ENCODE measurements at regions not wholly inside any gene's neighbourhood (a gene's known extent, or its start where the extent isn't known, plus 50 kb on each side); places are given as distances from the start of the nearest gene placed in this dataset.

GRCh38 chr2:120809609-120810440 lies 74.2 kb downstream of the GLI2 start:
- no peak for DNase-seq

- DNase-seq: no peak
Measured at GRCh38 chr2:120810639-120811038, 75.0 kb downstream of the GLI2 start.

DNA sequence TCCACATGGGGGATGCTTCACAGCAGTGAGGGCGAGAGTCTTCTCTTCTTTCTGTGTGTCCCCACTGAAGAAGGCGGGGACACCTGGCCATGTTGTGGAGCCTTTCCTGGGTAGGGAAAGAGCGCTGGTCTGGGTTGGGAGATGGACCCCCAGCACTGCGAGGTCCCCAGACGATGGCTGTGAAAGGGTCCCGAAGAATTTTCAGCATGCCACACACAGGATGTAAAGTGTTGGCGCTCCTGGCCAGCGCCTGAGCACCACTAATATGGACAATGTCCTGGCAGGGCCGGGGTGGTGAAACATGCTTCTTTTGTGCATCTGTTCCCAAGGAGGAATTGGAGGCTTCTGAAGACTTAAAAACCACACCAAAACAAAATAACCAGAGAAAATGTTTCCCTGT lies 77.2 kb downstream of the GLI2 start:
- no peak for DNase-seq

- DNase-seq: no peak
Measured at GRCh38 chr2:120814352-120814751, 78.7 kb downstream of the GLI2 start.

DNA sequence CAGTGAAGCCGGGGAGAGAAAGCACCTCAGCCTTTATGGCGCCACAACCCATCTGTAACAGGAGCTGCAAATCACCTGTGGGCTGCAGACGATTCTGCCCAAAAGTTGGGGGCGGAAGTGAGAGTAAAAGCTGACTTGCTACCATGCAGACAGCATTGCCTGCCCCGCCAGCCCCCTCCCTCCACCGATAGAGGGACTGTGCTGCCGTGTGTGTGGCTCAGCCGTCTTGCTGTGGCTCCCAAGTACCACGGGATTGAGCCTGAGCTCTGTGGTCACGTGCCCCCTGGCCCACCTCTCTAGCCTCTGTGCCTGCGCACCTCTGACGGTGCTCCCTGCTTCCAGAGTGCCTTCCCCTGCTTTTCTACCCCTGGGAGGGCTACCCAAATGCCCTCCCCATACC lies 79.6 kb downstream of the GLI2 start:
- no peak for DNase-seq

DNA sequence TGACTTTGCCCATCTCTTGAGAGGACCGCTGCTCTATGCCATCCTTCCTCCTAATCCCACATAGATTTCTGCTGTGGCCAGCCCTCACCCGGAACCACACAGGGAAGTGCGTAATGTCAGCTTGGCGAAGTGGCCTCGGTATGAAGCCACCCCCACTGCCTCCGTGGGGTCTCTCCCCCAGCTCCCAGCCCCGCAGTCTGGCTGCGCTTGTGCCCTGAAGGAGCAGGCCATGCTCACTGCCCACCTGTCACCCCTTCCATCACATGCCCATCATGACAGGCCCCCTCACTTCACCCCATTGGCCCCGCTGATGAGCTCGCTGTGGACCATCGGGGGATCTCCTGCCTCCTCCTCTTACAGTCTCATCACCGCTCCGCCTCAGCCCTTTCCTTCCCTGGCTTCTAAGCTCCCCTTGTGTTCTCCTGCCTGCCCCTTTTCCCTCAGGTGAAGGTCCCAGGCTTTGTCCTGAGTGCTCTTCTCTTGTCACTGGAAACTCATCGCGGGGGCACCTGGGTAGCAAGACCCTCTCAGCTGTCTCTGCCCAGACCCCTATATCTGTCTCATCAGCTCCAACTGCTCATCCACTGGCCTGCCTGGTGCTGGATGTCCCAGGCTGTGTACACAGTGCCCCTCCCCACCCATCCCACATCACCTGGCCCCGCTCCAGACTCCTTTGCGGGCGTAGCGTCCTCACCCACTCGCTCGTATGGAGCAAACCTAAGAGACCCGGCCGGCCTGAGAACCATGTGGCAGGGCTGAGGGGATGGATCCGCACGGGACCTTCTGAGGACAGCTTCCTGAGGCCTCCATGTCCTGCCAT lies 81.7 kb downstream of the GLI2 start:
- DNase-seq: no peak

- no peak for DNase-seq
Measured at GRCh38 chr2:120817956-120818325, 82.3 kb downstream of the GLI2 start.

GRCh38 chr2:120818441-120818920 lies 82.8 kb downstream of the GLI2 start:
- no peak for DNase-seq

DNA sequence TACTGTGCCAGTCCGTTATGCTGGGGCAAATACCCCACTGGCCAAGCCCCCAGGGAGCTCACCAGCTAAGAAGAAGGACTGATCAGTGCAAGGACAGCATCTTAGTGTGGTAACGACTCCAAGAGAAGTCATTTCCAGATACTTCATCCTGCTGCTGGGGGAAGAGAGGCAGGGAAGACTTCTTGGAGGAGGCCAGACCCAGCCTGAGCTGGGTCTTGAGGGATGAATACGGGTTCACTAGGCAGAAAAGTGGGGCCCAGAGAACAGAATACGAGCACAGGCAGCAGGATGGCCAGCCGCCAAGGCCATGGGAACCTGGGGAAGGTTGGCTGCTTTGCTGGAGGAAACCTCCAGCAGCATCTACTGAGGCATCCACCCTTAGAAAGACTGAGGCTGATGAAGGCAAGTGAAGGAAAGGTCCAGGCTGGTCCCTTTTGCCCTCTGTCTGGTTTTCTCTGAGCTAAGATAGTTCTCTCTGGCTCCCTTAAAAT lies 84.1 kb downstream of the GLI2 start:
- no peak for DNase-seq

- no peak for DNase-seq
Measured at GRCh38 chr2:120820263-120820952, 84.7 kb downstream of the GLI2 start.

GRCh38 chr2:120820953-120821279 lies 85.2 kb downstream of the GLI2 start:
- no peak for DNase-seq

- DNase-seq: no peak
Measured at GRCh38 chr2:120821446-120822160, 85.9 kb downstream of the GLI2 start.

- no peak for DNase-seq
Measured at GRCh38 chr2:120822933-120823332, 87.3 kb downstream of the GLI2 start.

DNA sequence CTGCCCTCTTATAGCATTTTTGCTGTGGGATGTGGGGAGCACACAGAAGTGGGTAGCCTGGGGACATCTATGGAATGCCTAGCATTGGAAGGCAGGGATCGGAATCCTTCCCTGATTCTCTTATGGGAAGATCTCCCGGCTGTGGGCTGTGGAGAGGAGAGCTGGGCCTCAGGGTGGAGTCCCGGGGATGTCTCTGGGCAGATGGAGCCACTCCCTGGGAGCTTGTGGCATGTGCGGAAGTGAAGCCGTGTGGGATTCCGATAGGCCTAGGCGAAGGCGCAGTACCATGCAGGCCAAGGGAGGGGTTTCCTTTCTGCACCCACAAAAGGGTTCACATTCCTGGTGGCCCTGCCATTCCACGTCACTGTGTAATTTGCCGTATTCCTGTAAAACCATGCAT lies 87.9 kb downstream of the GLI2 start:
- no peak for DNase-seq

DNA sequence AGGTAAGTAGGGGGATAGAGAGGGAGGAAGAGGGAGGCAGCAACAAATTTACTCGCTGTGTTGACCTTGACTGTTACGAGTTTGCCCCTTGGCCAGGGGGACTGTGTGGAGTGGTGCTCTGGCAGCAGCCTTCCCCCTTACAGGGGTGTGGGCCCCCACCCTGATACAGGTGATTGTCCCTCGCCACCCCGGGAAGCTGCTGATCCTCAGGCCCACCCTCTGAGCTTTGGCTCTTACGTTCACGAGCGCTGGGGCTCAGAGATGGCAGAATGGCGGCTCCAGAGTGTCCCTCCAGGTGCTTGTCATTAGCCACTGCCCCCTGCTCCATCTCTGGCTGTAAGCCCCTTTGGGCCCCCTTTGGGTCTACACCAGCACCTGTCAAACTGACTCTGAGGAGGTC lies 88.6 kb downstream of the GLI2 start:
- DNase-seq: no peak

- no peak for DNase-seq
Measured at GRCh38 chr2:120825370-120826259, 89.9 kb downstream of the GLI2 start.

DNA sequence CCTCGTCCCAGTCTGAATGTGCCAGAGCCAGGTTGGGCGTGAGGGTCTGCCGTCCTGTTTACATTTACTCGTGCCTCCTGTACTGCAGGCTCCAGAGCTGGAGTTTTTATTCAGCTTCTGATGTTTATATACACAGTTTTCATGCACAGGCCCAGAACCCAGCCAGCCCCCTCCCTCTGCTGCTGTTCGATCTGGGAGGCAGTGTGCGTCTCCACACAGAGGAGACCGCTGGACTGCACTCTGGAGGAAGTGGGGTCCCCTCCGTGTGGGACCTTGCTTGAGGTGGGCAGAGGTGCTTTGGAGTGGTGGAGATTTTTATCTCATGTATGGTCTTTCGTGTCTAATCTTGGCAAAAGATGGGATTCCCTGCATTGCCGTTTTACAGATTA lies 90.6 kb downstream of the GLI2 start:
- no peak for DNase-seq

- no peak for DNase-seq
Measured at GRCh38 chr2:120826716-120827410, 91.2 kb downstream of the GLI2 start.

DNA sequence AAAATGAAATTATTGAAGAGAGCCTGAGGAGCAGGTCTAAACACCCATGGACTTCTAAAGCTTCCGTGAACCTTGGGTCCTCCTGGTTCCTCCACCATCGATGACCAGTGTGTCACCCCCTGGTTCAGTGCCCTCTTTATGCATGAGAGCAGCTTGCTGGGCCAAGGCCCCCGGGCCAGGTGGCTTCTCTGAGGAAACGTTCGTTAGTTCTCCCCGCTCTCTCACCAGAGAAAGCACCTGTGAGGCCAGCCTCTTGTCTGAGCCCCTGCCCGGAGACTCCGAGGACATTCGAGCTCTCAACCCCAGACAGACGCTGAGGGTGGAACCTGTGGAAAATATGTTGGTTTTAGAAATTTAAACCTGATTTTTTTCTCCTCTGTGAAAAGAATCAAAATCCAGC lies 92.4 kb downstream of the GLI2 start:
- no peak for DNase-seq

DNA sequence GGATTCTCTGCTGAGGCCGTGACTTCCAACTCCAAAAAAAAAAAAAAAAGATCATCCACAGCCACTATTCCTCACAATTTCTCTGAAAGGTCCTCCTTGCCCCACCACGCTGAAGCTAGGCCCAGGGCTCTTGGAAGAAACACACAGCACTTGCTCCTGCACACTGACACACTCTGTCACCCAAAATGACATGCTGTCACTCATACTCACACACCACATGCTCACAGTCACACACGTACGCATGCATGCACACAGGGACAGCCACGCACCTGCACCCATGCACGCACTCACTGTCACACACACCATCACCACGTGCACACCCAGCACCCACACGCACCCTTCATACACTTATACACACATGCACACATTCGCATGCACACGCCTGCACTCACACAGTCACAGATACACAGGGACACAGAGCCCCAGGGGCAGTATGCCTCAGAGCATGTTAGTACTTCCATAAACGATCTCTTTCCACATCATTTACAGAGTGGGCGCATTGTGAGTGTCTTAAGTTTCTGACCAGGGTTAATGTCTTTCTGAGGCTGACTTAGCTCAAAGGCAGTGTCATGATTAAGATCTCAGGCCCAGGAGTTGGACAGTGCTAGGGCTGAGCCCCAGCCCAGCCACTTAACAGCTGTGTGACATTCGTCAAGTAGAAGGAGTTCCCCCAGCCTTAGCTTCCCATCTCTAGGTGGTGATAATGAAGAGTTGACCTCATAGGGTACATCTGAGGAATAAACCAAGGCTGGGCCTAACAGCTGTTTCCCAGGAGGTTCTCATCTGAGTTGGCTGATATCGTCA lies 93.4 kb downstream of the GLI2 start:
- DNase-seq: no peak

Data from T-helper 2 cell (primary cell).